H1 (cell line): ENCODE measurements at regions not wholly inside any gene's neighbourhood (a gene's known extent, or its start where the extent isn't known, plus 50 kb on each side); places are given as distances from the start of the nearest gene placed in this dataset.
"Not testable (repeated sequence)": the region's sequence is repeated elsewhere in the genome, so short reads cannot be mapped to it uniquely, and the experiment has no call there.

Experiments used
- CTCF ChIA-PET: fragments of 300-600 bp; sonication (Branson Sonifier 250); formaldehyde crosslinking; loops from one replicate; lab custom pipeline; 2021; ENCODE audit not compliant: partially characterized antibody; lab: Charles Lee
- POLR2A ChIA-PET: fragments of 300-600 bp; sonication (Branson Sonifier 250); formaldehyde crosslinking; loops from one replicate; lab custom pipeline; 2021; ENCODE audit warnings: inconsistent platforms; ENCODE audit not compliant: partially characterized antibody; lab: Charles Lee
- DNase-seq, 2 experiments: peaks; one replicate each; pipeline versions ENCODE4 v3.0.0 to v3.0.0-alpha.2; 2010 to 2022; ENCODE audit warnings: low spot score in 2 of 2, low read depth in 1 of 2, mixed read lengths in 1 of 2
- FAIRE-seq: peaks from 2 replicates; lab custom pipeline; 2011; peaks lifted over from hg19 to GRCh38; lab: Jason Lieb, UNC
- H2AFZ ChIP-seq: 2 replicates; pipeline ENCODE4 v1.8.1; 2012; ENCODE audit warnings: low read length, inconsistent platforms
- H2AK5ac ChIP-seq: 2 replicates; pipeline ENCODE4 v1.6.1; 2013; ENCODE audit warnings: low read depth, low read length
- H2BK120ac ChIP-seq: replicated peaks from 2 replicates; pipeline ENCODE3; 2013; ENCODE audit warnings: low read depth, low read length, inconsistent platforms
- H2BK12ac ChIP-seq: 2 replicates; pipeline ENCODE4 v1.6.1; 2013; ENCODE audit warnings: low read depth, low read length
- H2BK15ac ChIP-seq: 2 replicates; pipeline ENCODE4 v1.6.1; 2013; ENCODE audit warnings: low read length
- H2BK20ac ChIP-seq: 2 replicates; pipeline ENCODE4 v1.6.1; 2013; ENCODE audit warnings: low read length
- H2BK5ac ChIP-seq: 2 replicates; pipeline ENCODE4 v1.6.1; 2013; ENCODE audit warnings: low read depth, low read length
- H3K14ac ChIP-seq: 2 replicates; pipeline ENCODE4 v1.6.1; 2013; ENCODE audit warnings: inconsistent platforms; ENCODE audit not compliant: insufficient read length
- H3K18ac ChIP-seq: 2 replicates; pipeline ENCODE4 v1.6.1; 2013; ENCODE audit warnings: low read length; ENCODE audit errors: extremely low read depth
- H3K23ac ChIP-seq: 2 replicates; pipeline ENCODE4 v1.6.1; 2013; ENCODE audit warnings: inconsistent platforms; ENCODE audit not compliant: insufficient read length
- H3K23me2 ChIP-seq: 2 replicates; pipeline ENCODE4 v1.6.1; 2013; ENCODE audit warnings: low read depth, low read length
- H3K27ac ChIP-seq: 2 replicates; pipeline ENCODE4 v1.6.1; 2011; ENCODE audit warnings: low read depth, low read length, inconsistent platforms
- H3K27me3 ChIP-seq, 4 experiments: replicated peaks in 1 of 4; 1 replicate in 1 of 4; 2 replicates in 3 of 4; pipeline versions ENCODE4 v1.6.1 to v1.8.1; 2011 to 2013; ENCODE audit warnings: low read length in 3 of 4, mild to moderate bottlenecking in 3 of 4, inconsistent platforms in 2 of 4, mixed read lengths in 2 of 4, moderate library complexity in 1 of 4; ENCODE audit not compliant: control insufficient read depth in 3 of 4, insufficient read depth in 3 of 4; ENCODE audit errors: extremely low read depth in 1 of 4
- H3K36me3 ChIP-seq, 4 experiments: 2 replicates each; pipeline versions ENCODE4 v1.6.1 to v1.8.1; 2011 to 2013; ENCODE audit warnings: mild to moderate bottlenecking in 4 of 4, low read length in 3 of 4, moderate library complexity in 2 of 4, control low read depth in 1 of 4, inconsistent platforms in 1 of 4; ENCODE audit not compliant: insufficient read depth in 4 of 4, control insufficient read depth in 2 of 4
- H3K4ac ChIP-seq: replicated peaks from 2 replicates; pipeline ENCODE3; 2013; ENCODE audit warnings: low read length, low read depth, mixed read lengths, inconsistent platforms; ENCODE audit not compliant: insufficient read length
- H3K4me1 ChIP-seq, 4 experiments: replicated peaks in 1 of 4; 1 replicate in 1 of 4; 2 replicates in 3 of 4; pipeline versions ENCODE4 v1.6.1 to v1.8.1; 2011 to 2013; ENCODE audit warnings: low read length in 3 of 4, inconsistent platforms in 2 of 4, mixed read lengths in 1 of 4; ENCODE audit not compliant: insufficient read depth in 4 of 4, control insufficient read depth in 3 of 4
- H3K4me2 ChIP-seq, 2 experiments: 2 replicates each; pipeline versions ENCODE4 v1.6.1 to v1.8.1; 2011 to 2013; ENCODE audit warnings: low read depth in 2 of 2, low read length in 2 of 2, control low read depth in 1 of 2, inconsistent platforms in 1 of 2, mild to moderate bottlenecking in 1 of 2; ENCODE audit not compliant: insufficient read depth in 1 of 2
- H3K4me3 ChIP-seq, 4 experiments: fragments of 200-600, 300-600 bp in 1 of 4; sonication (generic), shearing (Covaris generic), sonication (Bioruptor Twin) in 1 of 4; 2 replicates each; pipeline versions ENCODE4 v1.5.1 to v1.8.1; 2011 to 2016; ENCODE audit warnings: low read length in 4 of 4, low read depth in 3 of 4, control low read depth in 2 of 4, inconsistent platforms in 2 of 4, mild to moderate bottlenecking in 2 of 4, mixed read lengths in 1 of 4, moderate library complexity in 1 of 4; ENCODE audit not compliant: insufficient read depth in 2 of 4; ENCODE audit errors: extremely low read depth in 1 of 4
- H3K56ac ChIP-seq: replicated peaks from 2 replicates; pipeline ENCODE3; 2013; ENCODE audit warnings: low read depth, mild to moderate bottlenecking, mixed read lengths, low read length, inconsistent platforms; ENCODE audit not compliant: insufficient read length
- H3K79me1 ChIP-seq: 2 replicates; pipeline ENCODE4 v1.6.1; 2013; ENCODE audit warnings: low read depth, low read length, control low read depth
- H3K79me2 ChIP-seq, 2 experiments: 2 replicates each; pipeline versions ENCODE4 v1.6.1 to v1.8.1; 2012 to 2013; ENCODE audit warnings: low read length in 2 of 2, mild to moderate bottlenecking in 2 of 2, inconsistent platforms in 1 of 2; ENCODE audit not compliant: insufficient read depth in 2 of 2, control insufficient read depth in 1 of 2
- H3K9ac ChIP-seq, 4 experiments: replicated peaks in 1 of 4; 1 replicate in 1 of 4; 2 replicates in 3 of 4; pipeline versions ENCODE4 v1.6.1 to v1.8.1; 2011 to 2013; ENCODE audit warnings: low read depth in 3 of 4, low read length in 3 of 4, control low read depth in 2 of 4, mild to moderate bottlenecking in 2 of 4, moderate library complexity in 2 of 4, inconsistent platforms in 1 of 4; ENCODE audit errors: extremely low read depth in 1 of 4
- H3K9me3 ChIP-seq, 2 experiments: 2 replicates each; pipeline versions ENCODE4 v1.6.1 to v1.8.1; 2012 to 2013; ENCODE audit warnings: mild to moderate bottlenecking in 2 of 2, moderate library complexity in 2 of 2, control low read depth in 1 of 2, inconsistent platforms in 1 of 2, low read depth in 1 of 2, low read length in 1 of 2, mixed read lengths in 1 of 2; ENCODE audit not compliant: insufficient read depth in 2 of 2
- H4K20me1 ChIP-seq, 2 experiments: replicated peaks in 1 of 2; 2 replicates each; pipeline versions ENCODE3 to v1.8.1; 2011 to 2013; ENCODE audit warnings: inconsistent platforms in 2 of 2, low read length in 2 of 2, mild to moderate bottlenecking in 1 of 2; ENCODE audit not compliant: insufficient read depth in 2 of 2, control insufficient read depth in 1 of 2
- H4K5ac ChIP-seq: 2 replicates; pipeline ENCODE4 v1.6.1; 2013; ENCODE audit warnings: low read length, low read depth, mixed read lengths, inconsistent platforms; ENCODE audit not compliant: insufficient read length
- H4K8ac ChIP-seq: 2 replicates; pipeline ENCODE4 v1.8.0; 2013; ENCODE audit warnings: mild to moderate bottlenecking, moderate library complexity, low read length, inconsistent platforms; ENCODE audit not compliant: insufficient read depth; ENCODE audit errors: extremely low read depth
- H4K91ac ChIP-seq: replicated peaks from 2 replicates; pipeline ENCODE3; 2013; ENCODE audit warnings: low read length, mixed read lengths, inconsistent platforms; ENCODE audit not compliant: insufficient read length
- CREB1 ChIP-seq: IDR thresholded peaks from 2 replicates; pipeline ENCODE4 v1.6.1; 2012; ENCODE audit warnings: inconsistent platforms
- POU5F1 ChIP-seq: IDR thresholded peaks from 2 replicates; pipeline ENCODE4 v1.6.1; 2011; ENCODE audit warnings: low read depth, mild to moderate bottlenecking, low read length, moderate library complexity
- SUZ12 ChIP-seq: fragments of 200-600 bp; sonication (generic); IDR thresholded peaks from 2 replicates; pipeline ENCODE4 v1.6.1; 2012; ENCODE audit warnings: mild to moderate bottlenecking, inconsistent platforms, low read length, moderate library complexity, mixed read lengths
- USF2 ChIP-seq: IDR thresholded peaks from 2 replicates; pipeline ENCODE4 v1.6.1; 2011; ENCODE audit warnings: low read length, improper control_type of control experiment
- WGBS, 2 experiments: shearing (Covaris generic) in 1 of 2; methylation state at CpG; one replicate each; pipeline versions ENCODE4 v1.1.6 to v1.1.7; 2013 to 2015; ENCODE audit warnings: low lambda C conversion rate in 2 of 2, mixed read lengths in 2 of 2, inconsistent platforms in 1 of 2, low coverage in 1 of 2, missing lambda C conversion rate in 1 of 2; ENCODE audit not compliant: insufficient replicate concordance in 2 of 2, insufficient coverage in 1 of 2, insufficient read length in 1 of 2; ENCODE audit errors: extremely low coverage in 1 of 2, missing lambda C conversion rate in 1 of 2; 5-methylcytosine and 5-hydroxymethylcytosine counted together

GRCh38 chr17:64742326-64742725 is 80.2 kb upstream of the SMURF2 start (continued):
- TF ChIP-seq POU5F1: no peak
- TF ChIP-seq USF2: no peak
- no peak for TF ChIP-seq CREB1
- no peak for TF ChIP-seq SUZ12

GRCh38 chr17:64741916-64742315 is 79.8 kb upstream of the SMURF2 start:
- H2BK120ac ChIP-seq, H3K27me3 ChIP-seq, FAIRE-seq, H3K9me3 ChIP-seq, H3K23ac ChIP-seq, H3K9ac ChIP-seq, H4K5ac ChIP-seq, H2BK12ac ChIP-seq, H3K27ac ChIP-seq, H4K91ac ChIP-seq, H4K8ac ChIP-seq, H3K4ac ChIP-seq, H3K14ac ChIP-seq, H2BK20ac ChIP-seq, DNase-seq, H2BK5ac ChIP-seq, H3K36me3 ChIP-seq, H3K79me2 ChIP-seq, H3K4me2 ChIP-seq, H2BK15ac ChIP-seq, H3K79me1 ChIP-seq, H3K4me3 ChIP-seq, H4K20me1 ChIP-seq, H3K4me1 ChIP-seq, H3K56ac ChIP-seq, H3K18ac ChIP-seq, H2AK5ac ChIP-seq, H3K23me2 ChIP-seq: not testable (repeated sequence)
- ChIA-PET CTCF (interaction anchor here (0.7 to 4.5 kb wide), 2 partner anchors 34 to 188 kb away, joined by 4 to 28 read pairs; no protein-coding TSS in a partner anchor), POLR2A (interaction anchor here (1.1 to 1.3 kb wide), 2 partner anchors 16 to 243 kb away, joined by 3 to 4 read pairs; no protein-coding TSS in a partner anchor)
- WGBS, 2 experiments: 72% methylated on average over 3 of the region's 3 CpGs; no CpG with 5 or more reads in 1 of the 2 experiments
- H2AFZ ChIP-seq: 0 out of 2 replicates have a peak overlapping the region, but pooled peaks have one; percentile 60
